ENCODE measurements at regions not wholly inside any gene's neighbourhood (a gene's known extent, or its start where the extent isn't known, plus 50 kb on each side); places are given as distances from the start of the nearest gene placed in this dataset.
A peak's percentile ranks its signal among the peaks of the same experiment; 100 is the strongest.

- ATAC-seq (ENCODE audit: low read depth in 2 of 2) (no peak), DNase-seq (no peak)
- no peaks in the 10 kb centered on the region for H3K9me3 ChIP-seq (ENCODE audit: control insufficient read depth in 2 of 2, low read length in 2 of 2)
- peaks cover 4% of the 10 kb centered on the region for H3K27me3 Mint-ChIP-seq
- no peak overlapping the region for H3K27ac Mint-ChIP-seq
- no peaks in the 10 kb centered on the region for H3K36me3 Mint-ChIP-seq
- no peak overlapping the region for H3K27ac ChIP-seq (ENCODE audit: insufficient read depth, low read length, poor library complexity, severe bottlenecking)
- no peak overlapping the region for H3K4me3 Mint-ChIP-seq
- no peaks in the 10 kb centered on the region for H3K4me1 ChIP-seq (ENCODE audit: control insufficient read depth, insufficient read depth, low read length, poor library complexity, severe bottlenecking)
- no peaks in the 10 kb centered on the region for H3K36me3 ChIP-seq (ENCODE audit: control insufficient read depth, insufficient read depth, low read length)
- H3K27me3 ChIP-seq (ENCODE audit: control insufficient read depth, insufficient read depth, low read length): no peaks in the 10 kb centered on the region
- H3K4me1 Mint-ChIP-seq: no peaks in the 10 kb centered on the region
- H3K4me3 ChIP-seq (ENCODE audit: low read depth, low read length): no peak overlapping the region
- H3K9me3 Mint-ChIP-seq: no peaks in the 10 kb centered on the region
These were observed 204.7 kb downstream of the KITLG start for GRCh38 chr12:88375306-88376305.

- ATAC-seq (ENCODE audit: low read depth in 2 of 2): no peak
- Mint-ChIP-seq H3K36me3 (no peaks in the 10 kb centered on the region), H3K27me3 (peaks cover 4% of the 10 kb centered on the region), H3K27ac (no peak overlapping the region), H3K4me3 (no peak overlapping the region), H3K9me3 (peaks cover 0 to 4% (median 0%) of the 10 kb centered on the region in 7 donors), H3K4me1 (no peaks in the 10 kb centered on the region)
- no peaks in the 10 kb centered on the region for H3K27me3 ChIP-seq (ENCODE audit: control insufficient read depth, insufficient read depth, low read length)
- no peaks in the 10 kb centered on the region for H3K36me3 ChIP-seq (ENCODE audit: control insufficient read depth, insufficient read depth, low read length)
- H3K27ac ChIP-seq (ENCODE audit: insufficient read depth, low read length, poor library complexity, severe bottlenecking): no peak overlapping the region
- no peak for DNase-seq
- H3K4me1 ChIP-seq (ENCODE audit: control insufficient read depth, insufficient read depth, low read length, poor library complexity, severe bottlenecking): no peaks in the 10 kb centered on the region
- H3K9me3 ChIP-seq (ENCODE audit: control insufficient read depth in 2 of 2, low read length in 2 of 2): no peaks in the 10 kb centered on the region
- no peak overlapping the region for H3K4me3 ChIP-seq (ENCODE audit: low read depth, low read length)
These were observed 202.3 kb downstream of the KITLG start for GRCh38 chr12:88377973-88378372.

- DNase-seq (no peak), ATAC-seq (ENCODE audit: low read depth in 2 of 2) (no peak)
- Mint-ChIP-seq H3K27me3 (peaks cover 4% of the 10 kb centered on the region), H3K4me1 (no peaks in the 10 kb centered on the region), H3K27ac (no peak overlapping the region), H3K4me3 (no peak overlapping the region), H3K9me3 (peaks cover 0 to 5% (median 0%) of the 10 kb centered on the region in 7 donors), H3K36me3 (no peaks in the 10 kb centered on the region)
- no peak overlapping the region for H3K27ac ChIP-seq (ENCODE audit: insufficient read depth, low read length, poor library complexity, severe bottlenecking)
- no peaks in the 10 kb centered on the region for H3K9me3 ChIP-seq (ENCODE audit: control insufficient read depth in 2 of 2, low read length in 2 of 2)
- H3K27me3 ChIP-seq (ENCODE audit: control insufficient read depth, insufficient read depth, low read length): no peaks in the 10 kb centered on the region
- H3K4me1 ChIP-seq (ENCODE audit: control insufficient read depth, insufficient read depth, low read length, poor library complexity, severe bottlenecking): no peaks in the 10 kb centered on the region
- H3K4me3 ChIP-seq (ENCODE audit: low read depth, low read length): no peak overlapping the region
- no peaks in the 10 kb centered on the region for H3K36me3 ChIP-seq (ENCODE audit: control insufficient read depth, insufficient read depth, low read length)
These were observed 198.8 kb downstream of the KITLG start for GRCh38 chr12:88381466-88381865.

DNA sequence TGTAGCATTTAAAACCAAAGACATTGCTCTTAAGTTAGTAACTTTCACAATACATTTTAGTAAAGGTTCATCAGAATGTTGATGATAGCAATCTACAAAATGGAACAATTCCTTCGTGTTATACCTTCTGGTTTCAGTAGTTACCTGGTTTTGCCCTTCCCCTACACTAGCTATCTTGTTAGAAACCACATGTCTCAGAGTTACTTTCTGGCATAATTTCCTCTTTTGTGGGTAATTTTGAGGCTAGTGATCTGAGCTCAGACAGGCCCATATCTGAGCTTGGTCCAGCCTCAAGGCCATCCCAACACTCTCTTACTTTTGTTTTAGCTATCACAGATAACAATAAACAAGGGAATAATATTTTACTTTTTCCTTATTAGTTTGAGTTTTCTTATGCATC, 196.9 kb downstream of the KITLG start:
- DNase-seq (no peak), ATAC-seq (ENCODE audit: low read depth in 2 of 2) (no peak)
- H3K4me3 Mint-ChIP-seq: no peak overlapping the region
- H3K9me3 Mint-ChIP-seq: peaks cover 0 to 5% (median 0%) of the 10 kb centered on the region in 7 donors
- no peaks in the 10 kb centered on the region for H3K27me3 Mint-ChIP-seq
- H3K36me3 Mint-ChIP-seq: no peaks in the 10 kb centered on the region
- no peak overlapping the region for H3K27ac Mint-ChIP-seq
- Histone ChIP-seq H3K9me3 (ENCODE audit: control insufficient read depth in 2 of 2, low read length in 2 of 2) (no peaks in the 10 kb centered on the region), H3K27me3 (ENCODE audit: control insufficient read depth, insufficient read depth, low read length) (no peaks in the 10 kb centered on the region), H3K4me1 (ENCODE audit: control insufficient read depth, insufficient read depth, low read length, poor library complexity, severe bottlenecking) (no peaks in the 10 kb centered on the region), H3K27ac (ENCODE audit: insufficient read depth, low read length, poor library complexity, severe bottlenecking) (no peak overlapping the region), H3K4me3 (ENCODE audit: low read depth, low read length) (no peak overlapping the region), H3K36me3 (ENCODE audit: control insufficient read depth, insufficient read depth, low read length) (no peaks in the 10 kb centered on the region)
- H3K4me1 Mint-ChIP-seq: no peaks in the 10 kb centered on the region

DNA sequence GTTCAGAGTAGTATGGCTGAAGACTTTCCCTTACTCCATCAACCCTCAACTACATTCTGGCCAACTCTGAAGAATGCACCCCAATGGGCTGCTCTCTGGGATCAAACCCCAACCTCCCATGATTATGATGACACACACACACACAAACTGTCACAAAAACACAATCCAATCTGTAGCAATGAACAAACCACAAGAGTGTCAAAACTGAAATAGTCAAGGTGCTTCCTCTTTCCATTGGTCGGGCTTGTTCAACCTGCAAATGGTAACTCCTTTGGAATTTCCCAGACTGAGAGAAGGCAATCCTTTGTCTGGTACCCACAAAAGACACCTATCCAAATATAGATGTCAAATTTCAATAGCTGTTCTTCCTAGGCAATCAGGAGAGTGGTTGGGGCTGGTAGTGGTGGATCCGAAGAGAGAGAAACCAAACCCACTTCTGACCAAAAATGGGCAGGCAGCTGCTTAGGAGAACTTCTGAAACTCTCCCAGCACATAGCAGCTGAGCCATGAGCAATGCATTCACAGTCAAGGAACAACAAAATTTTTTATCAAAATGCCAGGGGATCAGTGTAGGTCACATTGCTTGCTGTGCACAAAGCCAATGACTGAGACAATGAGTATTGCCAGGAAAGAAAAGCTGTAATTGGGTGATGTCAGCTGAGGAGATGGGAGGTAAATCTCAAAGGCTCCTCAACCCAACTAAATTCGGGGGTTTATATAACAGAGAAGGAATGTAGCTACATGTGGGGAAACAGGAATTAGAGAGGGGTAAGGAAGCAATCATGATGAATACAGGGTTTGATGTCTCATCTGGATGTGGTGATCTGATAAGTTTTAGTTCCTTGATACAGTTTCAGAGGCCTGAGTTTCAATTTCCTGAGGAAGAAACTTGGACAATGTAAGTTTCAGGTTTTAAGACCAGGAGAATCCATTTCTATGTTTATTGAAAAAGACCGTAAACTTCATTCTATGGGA, 191.4 kb downstream of the KITLG start:
- H3K4me3 ChIP-seq (ENCODE audit: low read depth, low read length): no peak overlapping the region
- H3K36me3 ChIP-seq (ENCODE audit: control insufficient read depth, insufficient read depth, low read length): no peaks in the 10 kb centered on the region
- ATAC-seq (ENCODE audit: low read depth in 2 of 2) (no peak), DNase-seq (no peak)
- H3K9me3 ChIP-seq (ENCODE audit: control insufficient read depth in 2 of 2, low read length in 2 of 2): no peaks in the 10 kb centered on the region
- H3K27me3 ChIP-seq (ENCODE audit: control insufficient read depth, insufficient read depth, low read length): no peaks in the 10 kb centered on the region
- Mint-ChIP-seq H3K36me3 (no peaks in the 10 kb centered on the region), H3K9me3 (peaks cover 0 to 2% (median 0%) of the 10 kb centered on the region in 7 donors), H3K27me3 (no peaks in the 10 kb centered on the region), H3K4me3 (no peak overlapping the region), H3K4me1 (no peaks in the 10 kb centered on the region), H3K27ac (no peak overlapping the region)
- no peaks in the 10 kb centered on the region for H3K4me1 ChIP-seq (ENCODE audit: control insufficient read depth, insufficient read depth, low read length, poor library complexity, severe bottlenecking)
- no peak overlapping the region for H3K27ac ChIP-seq (ENCODE audit: insufficient read depth, low read length, poor library complexity, severe bottlenecking)

GRCh38 chr12:88390811-88391210, 189.5 kb downstream of the KITLG start:
- no peak overlapping the region for H3K27ac Mint-ChIP-seq
- Histone ChIP-seq H3K4me3 (ENCODE audit: low read depth, low read length) (no peak overlapping the region), H3K36me3 (ENCODE audit: control insufficient read depth, insufficient read depth, low read length) (no peaks in the 10 kb centered on the region), H3K27me3 (ENCODE audit: control insufficient read depth, insufficient read depth, low read length) (no peaks in the 10 kb centered on the region), H3K9me3 (ENCODE audit: control insufficient read depth in 2 of 2, low read length in 2 of 2) (no peaks in the 10 kb centered on the region), H3K4me1 (ENCODE audit: control insufficient read depth, insufficient read depth, low read length, poor library complexity, severe bottlenecking) (no peaks in the 10 kb centered on the region), H3K27ac (ENCODE audit: insufficient read depth, low read length, poor library complexity, severe bottlenecking) (no peak overlapping the region)
- no peak overlapping the region for H3K4me3 Mint-ChIP-seq
- no peaks in the 10 kb centered on the region for H3K4me1 Mint-ChIP-seq
- H3K36me3 Mint-ChIP-seq: no peaks in the 10 kb centered on the region
- H3K27me3 Mint-ChIP-seq: no peaks in the 10 kb centered on the region
- H3K9me3 Mint-ChIP-seq: peaks cover 0 to 2% (median 0%) of the 10 kb centered on the region in 7 donors
- ATAC-seq (ENCODE audit: low read depth in 2 of 2): no peak
- DNase-seq: no peak

DNA sequence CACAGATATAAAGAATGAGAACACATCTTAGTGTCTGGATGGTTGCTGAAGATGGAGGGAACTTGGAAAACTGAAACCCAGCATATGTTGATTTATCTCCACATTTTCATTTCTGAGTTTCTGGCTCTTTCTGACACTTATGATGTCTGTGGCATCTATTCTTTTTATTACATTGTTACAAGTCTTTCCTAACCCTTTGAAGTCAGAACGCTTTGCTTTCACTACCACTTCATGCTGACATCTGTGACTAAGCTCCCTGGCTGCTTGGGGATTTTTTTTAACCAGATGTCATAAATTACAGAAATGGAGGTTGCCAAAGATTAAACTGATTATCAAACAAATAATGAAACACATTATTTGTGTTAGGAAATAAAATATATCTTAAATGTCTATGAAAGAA, 188.7 kb downstream of the KITLG start:
- Mint-ChIP-seq H3K9me3 (peaks cover 0 to 2% (median 0%) of the 10 kb centered on the region in 7 donors), H3K36me3 (no peaks in the 10 kb centered on the region), H3K27ac (no peak overlapping the region), H3K4me3 (no peak overlapping the region), H3K4me1 (no peaks in the 10 kb centered on the region), H3K27me3 (no peaks in the 10 kb centered on the region)
- no peak overlapping the region for H3K27ac ChIP-seq (ENCODE audit: insufficient read depth, low read length, poor library complexity, severe bottlenecking)
- no peaks in the 10 kb centered on the region for H3K9me3 ChIP-seq (ENCODE audit: control insufficient read depth in 2 of 2, low read length in 2 of 2)
- H3K27me3 ChIP-seq (ENCODE audit: control insufficient read depth, insufficient read depth, low read length): no peaks in the 10 kb centered on the region
- no peak overlapping the region for H3K4me3 ChIP-seq (ENCODE audit: low read depth, low read length)
- H3K4me1 ChIP-seq (ENCODE audit: control insufficient read depth, insufficient read depth, low read length, poor library complexity, severe bottlenecking): no peaks in the 10 kb centered on the region
- peak in 1 of 3 donors; percentile 11 for DNase-seq
- ATAC-seq (ENCODE audit: low read depth in 2 of 2): no peak
- H3K36me3 ChIP-seq (ENCODE audit: control insufficient read depth, insufficient read depth, low read length): no peaks in the 10 kb centered on the region
